Osteocyte (in vitro differentiated cells): ENCODE measurements at regions not wholly inside any gene's neighbourhood (a gene's known extent, or its start where the extent isn't known, plus 50 kb on each side); places are given as distances from the start of the nearest gene placed in this dataset.

Experiments used
- DNase-seq: peaks from one replicate; pipeline ENCODE4 v3.0.0; 2021; ENCODE audit warnings: mixed read lengths; ENCODE audit not compliant: unreplicated experiment; ENCODE audit errors: extremely low spot score
- H3K27ac Mint-ChIP-seq: one replicate; pipeline ENCODE4 v1.8.0; 2021; ENCODE audit warnings: mild to moderate bottlenecking, mixed read lengths; ENCODE audit not compliant: unreplicated experiment
- H3K27me3 Mint-ChIP-seq: one replicate; pipeline ENCODE4 v1.8.0; 2021; ENCODE audit warnings: mixed read lengths; ENCODE audit not compliant: unreplicated experiment
- H3K36me3 Mint-ChIP-seq: one replicate; pipeline ENCODE4 v1.8.0; 2021; ENCODE audit warnings: mixed read lengths; ENCODE audit not compliant: unreplicated experiment
- H3K4me1 Mint-ChIP-seq: one replicate; pipeline ENCODE4 v1.8.0; 2021; ENCODE audit warnings: mixed read lengths; ENCODE audit not compliant: unreplicated experiment
- H3K4me3 Mint-ChIP-seq: one replicate; pipeline ENCODE4 v1.8.0; 2021; ENCODE audit warnings: mild to moderate bottlenecking, moderate library complexity, mixed read lengths; ENCODE audit not compliant: unreplicated experiment
- H3K9me3 Mint-ChIP-seq: one replicate; pipeline ENCODE4 v1.8.0; 2021; ENCODE audit warnings: mixed read lengths; ENCODE audit not compliant: unreplicated experiment
- CTCF ChIP-seq: fragments of 200-600 bp; sonication (generic); IDR thresholded peaks from 2 replicates; pipeline ENCODE4 v1.5.0; 2021; ENCODE audit warnings: antibody characterized with exemption, mild to moderate bottlenecking, moderate library complexity

- Mint-ChIP-seq H3K9me3 (no peaks in the 10 kb centered on the region), H3K27me3 (peaks cover 41% of the 10 kb centered on the region), H3K27ac (no peak overlapping the region), H3K36me3 (no peaks in the 10 kb centered on the region), H3K4me1 (peaks cover 3% of the 10 kb centered on the region), H3K4me3 (no peak overlapping the region)
- no peak for TF ChIP-seq CTCF
- no peak for DNase-seq
These were observed 192.9 kb downstream of the TFCP2L1 start for GRCh38 chr2:121092095-121092494.

GRCh38 chr2:121093692-121094091, 191.3 kb downstream of the TFCP2L1 start:
- Mint-ChIP-seq H3K27me3 (peaks cover 52% of the 10 kb centered on the region), H3K27ac (no peak overlapping the region), H3K4me1 (peaks cover 3% of the 10 kb centered on the region), H3K9me3 (no peaks in the 10 kb centered on the region), H3K4me3 (no peak overlapping the region), H3K36me3 (no peaks in the 10 kb centered on the region)
- DNase-seq, result no peak
- TF ChIP-seq CTCF, result no peak

GRCh38 chr2:121094101-121094500, 190.9 kb downstream of the TFCP2L1 start:
- peaks cover 3% of the 10 kb centered on the region for H3K4me1 Mint-ChIP-seq
- no peak for TF ChIP-seq CTCF
- H3K36me3 Mint-ChIP-seq, result no peaks in the 10 kb centered on the region
- H3K4me3 Mint-ChIP-seq, result no peak overlapping the region
- no peaks in the 10 kb centered on the region for H3K9me3 Mint-ChIP-seq
- no peak overlapping the region for H3K27ac Mint-ChIP-seq
- no peak for DNase-seq
- H3K27me3 Mint-ChIP-seq, result peaks cover 52% of the 10 kb centered on the region

- no peak overlapping the region for H3K4me3 Mint-ChIP-seq
- TF ChIP-seq CTCF, result no peak
- H3K27me3 Mint-ChIP-seq, result peaks cover 52% of the 10 kb centered on the region
- no peaks in the 10 kb centered on the region for H3K9me3 Mint-ChIP-seq
- H3K4me1 Mint-ChIP-seq, result peaks cover 3% of the 10 kb centered on the region
- H3K27ac Mint-ChIP-seq, result no peak overlapping the region
- H3K36me3 Mint-ChIP-seq, result no peaks in the 10 kb centered on the region
- no peak for DNase-seq
These were observed 190.2 kb downstream of the TFCP2L1 start for GRCh38 chr2:121094845-121095244.

GRCh38 chr2:121095257-121096080, 189.5 kb downstream of the TFCP2L1 start:
- Mint-ChIP-seq H3K27me3 (peaks cover 50% of the 10 kb centered on the region), H3K27ac (no peak overlapping the region), H3K36me3 (no peaks in the 10 kb centered on the region), H3K9me3 (no peaks in the 10 kb centered on the region), H3K4me1 (peaks cover 3% of the 10 kb centered on the region), H3K4me3 (no peak overlapping the region)
- no peak for DNase-seq
- peak; percentile 73 for TF ChIP-seq CTCF
